Stimulated activated naive CD4-positive, alpha-beta T cell (primary cell): ENCODE measurements at regions not wholly inside any gene's neighbourhood (a gene's known extent, or its start where the extent isn't known, plus 50 kb on each side); places are given as distances from the start of the nearest gene placed in this dataset.
"Not testable (repeated sequence)": the region's sequence is repeated elsewhere in the genome, so short reads cannot be mapped to it uniquely, and the experiment has no call there.

Source experiments
- DNase-seq, 6 experiments: peaks; one replicate each; lab custom pipeline; 2025; lab: John Stamatoyannopoulos, UW

- DNase-seq: no peak
These were observed 930.8 kb downstream of the IPMK start for GRCh38 chr10:57336865-57337264.

- DNase-seq: no peak
These were observed 931.4 kb downstream of the IPMK start for GRCh38 chr10:57336341-57336740.

- DNase-seq: no peak
These were observed 933.2 kb downstream of the IPMK start for GRCh38 chr10:57334523-57334922.

- no peak for DNase-seq
These were observed 933.8 kb downstream of the IPMK start for GRCh38 chr10:57333880-57334279.

- DNase-seq: not testable (repeated sequence)
These were observed 946.3 kb downstream of the IPMK start for GRCh38 chr10:57321400-57321854.

GRCh38 chr10:57320416-57320815 lies 947.3 kb downstream of the IPMK start:
- DNase-seq: no peak

- no peak for DNase-seq
These were observed 953.0 kb upstream of the ZWINT start for GRCh38 chr10:57314046-57314445.

DNA sequence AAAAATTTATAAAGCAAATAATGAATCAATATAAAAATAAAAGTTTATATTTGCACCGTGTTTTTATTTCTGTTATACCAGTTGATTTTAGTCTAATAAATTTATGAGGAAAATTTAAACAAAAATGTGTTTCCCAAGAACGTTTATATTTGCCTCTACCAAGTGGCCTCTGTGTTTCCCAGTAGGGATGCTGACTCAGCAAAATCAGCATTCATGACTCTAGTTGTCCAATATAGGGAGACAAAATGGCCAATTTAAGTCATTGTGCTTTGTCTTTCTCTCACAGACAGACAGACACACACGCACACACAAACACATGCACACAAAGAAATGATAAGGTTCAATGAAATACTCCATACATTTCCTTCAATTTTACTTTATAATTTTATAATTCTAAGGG lies 942.5 kb upstream of the ZWINT start:
- no peak for DNase-seq

DNA sequence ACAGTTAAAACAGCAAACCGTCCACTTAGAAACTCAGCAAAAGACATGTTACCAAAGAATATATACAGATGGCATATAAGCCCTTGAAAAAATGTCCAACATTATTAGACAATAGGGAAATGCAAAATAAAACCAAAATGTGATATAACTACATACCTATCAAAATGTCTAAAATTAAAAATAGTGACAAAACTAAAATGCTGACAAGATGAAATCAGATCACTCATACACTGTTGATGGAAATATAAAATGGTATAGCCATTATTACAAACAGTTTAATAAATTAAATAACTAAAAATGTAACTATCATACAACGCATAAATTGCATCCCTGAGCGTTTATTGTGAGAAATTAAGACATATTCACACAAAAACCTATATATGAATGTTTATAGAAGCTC lies 939.7 kb upstream of the ZWINT start:
- no peak for DNase-seq

GRCh38 chr10:57294698-57295097 lies 933.6 kb upstream of the ZWINT start:
- DNase-seq: no peak

GRCh38 chr10:57288754-57289153 lies 927.7 kb upstream of the ZWINT start:
- no peak for DNase-seq

GRCh38 chr10:57262892-57263291 lies 901.8 kb upstream of the ZWINT start:
- no peak for DNase-seq

DNA sequence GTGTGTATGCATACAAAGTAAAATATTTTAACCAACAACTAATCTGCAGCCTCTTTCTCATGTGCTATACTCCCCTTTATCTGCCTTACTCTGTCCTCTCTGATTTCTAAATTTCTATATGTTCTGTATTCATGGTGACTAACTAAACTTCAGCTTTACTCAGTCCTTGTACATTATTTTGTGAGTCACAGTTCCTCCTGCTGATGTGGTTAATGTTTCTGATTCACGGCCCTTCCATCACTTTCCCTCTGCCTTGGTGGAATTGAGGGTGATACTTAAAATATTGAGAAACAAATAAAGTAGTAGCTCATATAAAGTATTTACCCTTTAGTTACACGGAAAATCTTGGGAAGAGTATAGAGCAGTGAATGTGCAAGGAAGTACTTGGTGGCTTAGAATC lies 899.1 kb upstream of the ZWINT start:
- no peak for DNase-seq

GRCh38 chr10:57249615-57250281 lies 888.7 kb upstream of the ZWINT start:
- DNase-seq: no peak

GRCh38 chr10:57247271-57247670 lies 886.2 kb upstream of the ZWINT start:
- DNase-seq: no peak

- no peak for DNase-seq
These were observed 864.9 kb upstream of the ZWINT start for GRCh38 chr10:57225920-57226319.

DNA sequence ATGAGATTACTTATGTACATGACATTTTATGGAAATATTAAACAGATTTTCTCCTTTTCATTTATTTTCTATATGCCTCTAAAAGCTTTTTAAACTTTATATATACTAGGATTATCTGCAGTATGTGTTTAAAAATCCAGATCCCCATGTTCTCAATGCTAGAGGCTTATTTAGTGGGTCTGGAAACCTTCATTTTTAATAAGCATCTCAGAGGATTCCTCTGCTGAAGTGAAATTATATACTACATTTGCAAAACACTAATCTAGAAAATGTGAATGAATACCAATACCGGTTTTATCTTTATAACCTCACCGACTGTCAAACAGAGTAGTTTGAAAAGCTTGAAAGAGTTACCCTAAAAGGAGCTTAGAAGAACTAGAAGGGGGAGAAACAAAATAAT lies 863.8 kb upstream of the ZWINT start:
- no peak for DNase-seq

DNA sequence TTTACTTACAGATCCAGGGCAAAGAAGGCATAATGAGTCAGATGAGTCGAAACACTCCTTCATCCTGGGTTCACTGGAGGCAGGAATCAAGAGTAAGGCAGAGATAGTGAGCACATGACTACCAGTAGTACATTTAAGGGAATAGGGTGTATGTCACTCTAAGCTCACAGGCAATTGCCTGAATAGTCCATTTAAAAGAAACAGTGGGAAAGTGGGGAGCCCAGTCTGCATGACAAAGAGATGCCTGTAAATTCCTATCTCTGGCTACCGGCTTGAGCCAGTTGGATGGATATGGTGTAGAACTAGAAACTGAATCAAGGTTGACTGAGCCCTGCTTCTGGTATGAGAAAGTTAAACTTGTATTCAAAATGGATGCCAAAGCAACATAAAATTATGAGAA lies 861.5 kb upstream of the ZWINT start:
- DNase-seq: no peak

DNA sequence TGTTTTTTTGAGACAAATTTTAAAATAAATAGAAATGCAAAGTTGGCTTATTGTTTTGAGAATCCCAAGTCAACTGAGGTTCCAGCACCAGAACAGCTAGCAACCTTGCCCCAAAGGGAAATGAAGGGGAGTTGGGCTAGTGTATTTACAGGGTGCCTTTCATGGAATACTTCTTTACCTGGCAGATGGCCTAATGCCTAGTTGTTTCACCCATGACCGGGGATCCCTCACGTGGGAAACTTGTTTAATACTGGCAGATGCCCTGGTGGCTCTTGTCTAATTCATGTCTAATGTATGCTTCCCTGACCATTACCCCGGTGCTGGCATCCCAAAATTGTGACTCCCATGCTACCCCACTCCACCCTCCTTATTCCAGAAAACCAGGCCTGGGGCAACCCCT lies 861.1 kb upstream of the ZWINT start:
- DNase-seq: no peak

DNA sequence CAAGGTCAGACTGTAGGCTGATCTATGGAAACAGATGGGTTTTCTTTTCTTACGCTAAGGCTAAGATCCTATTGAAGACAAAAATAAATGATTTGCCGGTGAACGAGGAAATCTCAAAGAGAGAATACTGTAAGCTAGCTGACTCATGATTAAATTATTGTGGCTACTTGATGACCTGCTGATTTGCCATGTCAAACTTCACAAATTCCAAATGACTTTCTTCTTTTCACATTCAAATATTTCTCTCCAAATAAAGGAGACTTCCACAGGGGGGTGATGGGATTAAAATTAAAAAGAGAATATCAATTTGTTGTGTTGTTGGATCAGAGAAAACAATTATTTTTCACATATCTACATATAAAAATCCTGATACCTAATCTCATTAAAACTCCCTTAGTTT lies 860.6 kb upstream of the ZWINT start:
- no peak for DNase-seq

DNA sequence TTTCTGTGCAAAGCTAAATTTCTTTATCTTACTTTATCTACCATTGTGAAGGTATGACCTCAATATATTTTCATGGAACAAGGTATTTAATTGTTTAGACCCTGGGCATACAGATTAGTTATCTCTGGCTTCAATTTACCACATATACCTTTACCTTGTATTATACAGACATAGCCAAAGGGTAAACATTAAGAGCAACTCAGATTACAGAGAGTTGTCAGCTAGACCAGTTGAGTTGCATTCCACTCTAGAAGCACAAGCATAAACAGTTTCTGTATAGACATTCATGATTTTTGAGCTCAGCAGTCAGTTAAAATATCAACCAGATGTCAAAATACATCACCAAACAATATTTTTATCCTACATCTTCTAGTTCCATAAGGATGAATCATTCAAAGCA lies 857.3 kb upstream of the ZWINT start:
- DNase-seq: no peak

DNA sequence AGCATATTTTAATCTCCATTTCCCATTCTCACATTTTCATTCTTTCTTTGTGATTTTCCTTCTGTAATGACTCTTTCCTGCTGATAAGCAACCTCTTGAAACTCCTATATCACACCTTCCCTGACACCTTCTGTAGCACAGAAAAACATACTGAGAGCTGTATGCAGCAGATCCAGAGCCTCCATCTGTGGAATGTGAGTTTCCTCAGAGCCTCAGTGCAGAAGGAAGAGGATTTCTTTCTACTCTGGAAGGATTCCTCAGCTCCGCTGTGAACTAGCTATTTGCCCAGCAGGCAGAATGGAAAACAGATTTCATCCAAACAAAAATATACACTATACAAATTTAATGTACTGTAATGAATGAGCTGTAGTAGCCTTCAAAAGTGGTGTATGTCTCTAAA lies 841.3 kb upstream of the ZWINT start:
- no peak for DNase-seq

DNA sequence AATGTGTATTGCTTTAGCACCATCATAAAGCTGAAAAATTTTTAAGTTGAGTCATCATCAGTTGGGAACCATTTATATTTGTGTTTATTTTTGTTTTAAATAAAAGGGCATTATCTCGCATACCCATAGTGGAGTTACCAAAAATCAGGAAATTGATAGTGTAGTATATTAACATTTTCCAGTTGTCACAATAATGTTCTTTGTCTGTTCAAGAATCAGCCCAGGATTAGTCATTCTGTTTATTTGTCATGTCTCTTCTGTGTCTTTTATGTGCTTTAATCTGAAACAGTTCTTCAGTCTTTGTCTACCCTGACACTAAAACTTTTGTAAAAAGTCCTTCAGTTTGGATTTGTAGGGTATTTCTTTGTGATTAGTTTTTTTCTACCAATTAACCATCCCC lies 827.8 kb upstream of the ZWINT start:
- no peak for DNase-seq

GRCh38 chr10:57186201-57186600 lies 825.1 kb upstream of the ZWINT start:
- DNase-seq: no peak

DNA sequence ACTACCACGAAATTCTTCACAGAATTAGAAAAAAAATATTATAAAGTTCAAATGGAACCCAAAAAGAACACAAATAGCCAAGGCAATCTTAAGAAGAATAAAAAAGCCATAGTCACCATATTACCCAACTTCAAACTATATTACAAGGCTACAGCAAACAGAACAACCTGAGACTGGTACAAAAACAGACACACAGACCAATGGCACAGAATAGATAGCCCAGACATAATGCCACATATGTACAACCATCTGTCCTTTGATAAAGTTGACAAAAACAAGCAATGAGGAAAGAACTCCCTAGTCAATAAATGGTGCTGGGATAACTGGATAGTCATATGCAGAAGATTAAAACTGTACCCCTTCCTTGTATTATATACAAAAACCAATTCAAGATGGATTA lies 808.5 kb upstream of the ZWINT start:
- no peak for DNase-seq
